Colonic mucosa (tissue), 4 donors: ENCODE measurements at regions not wholly inside any gene's neighbourhood (a gene's known extent, or its start where the extent isn't known, plus 50 kb on each side); places are given as distances from the start of the nearest gene placed in this dataset.

Experiments used
- DNase-seq: peaks from one replicate; pipeline ENCODE4 v3.0.0-alpha.2; 2020
- H3K27ac ChIP-seq: fragments of 200-600 bp; one replicate; pipeline ENCODE4 v1.8.0; 2021
- H3K27me3 ChIP-seq: fragments of 200-600 bp; one replicate; pipeline ENCODE4 v1.8.0; 2021
- H3K36me3 ChIP-seq: fragments of 200-600 bp; one replicate; pipeline ENCODE4 v1.8.0; 2021
- H3K4me1 ChIP-seq: fragments of 200-600 bp; one replicate; pipeline ENCODE4 v1.8.0; 2021; ENCODE audit warnings: mild to moderate bottlenecking
- H3K4me3 ChIP-seq: fragments of 200-600 bp; one replicate; pipeline ENCODE4 v1.8.0; 2021
- H3K9ac ChIP-seq, 2 donors: one replicate each; pipeline ENCODE4 v1.7.0; 2013; ENCODE audit warnings: control low read depth in 2 of 2, low read depth in 2 of 2, low read length in 2 of 2
- H3K9me3 ChIP-seq: fragments of 200-600 bp; one replicate; pipeline ENCODE4 v1.8.0; 2021
- intact Hi-C: fragments of 100-400 bp; cut with DNase I; formaldehyde crosslinking; loops from one replicate; pipeline ENCODE4 v1.14.1; 2022
- TF ChIP-seq, protein P1 (sequence below): fragments of 200-600 bp; IDR thresholded peaks from one replicate; pipeline ENCODE4 v1.8.0; 2022; ENCODE audit warnings: antibody characterized with exemption, mild to moderate bottlenecking
- donor health status: healthy.
- donor health status: DM: no; HTN: no; CAD: no.
- donor health status: DM: no; HTN: no; CAD: no.

DNA sequence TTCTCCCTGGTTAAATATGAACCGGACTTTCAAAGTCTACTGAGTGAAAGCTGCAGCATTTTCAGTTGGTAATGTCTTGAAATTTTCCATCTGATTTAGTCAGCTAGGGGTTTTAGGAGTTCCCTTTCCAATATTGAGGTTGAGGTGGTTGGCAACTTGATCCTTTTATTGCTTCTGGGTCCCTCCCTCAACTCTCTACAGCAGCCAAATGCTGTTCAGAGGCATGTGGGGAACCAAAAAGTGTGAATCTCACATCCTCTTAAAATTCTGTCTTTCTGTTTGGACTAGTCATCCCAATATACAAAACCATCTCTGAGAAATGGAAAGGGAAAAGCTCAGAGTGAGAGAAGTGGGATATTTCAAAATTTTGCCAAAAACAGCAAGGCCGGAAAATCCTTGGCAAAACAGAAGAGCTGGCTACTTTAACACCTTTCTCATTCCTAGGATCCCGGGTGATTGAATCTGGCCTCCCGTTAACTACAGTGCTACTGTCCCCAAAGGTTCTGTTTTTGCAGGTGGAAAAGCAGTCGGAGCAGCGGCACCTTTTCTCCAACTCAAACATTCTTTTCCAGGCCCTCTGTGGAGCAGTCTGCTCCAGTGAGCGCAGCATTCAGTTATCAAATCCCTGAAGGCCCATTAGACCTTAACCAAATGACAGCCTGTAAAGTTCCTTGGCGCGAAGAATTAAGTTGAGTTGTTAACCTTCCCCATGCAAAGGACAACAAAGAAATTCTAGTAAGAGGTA, 345.9 kb upstream of the NUDT12 start:
- no peak overlapping the region for H3K4me3 ChIP-seq
- TF ChIP-seq, protein P1, sequence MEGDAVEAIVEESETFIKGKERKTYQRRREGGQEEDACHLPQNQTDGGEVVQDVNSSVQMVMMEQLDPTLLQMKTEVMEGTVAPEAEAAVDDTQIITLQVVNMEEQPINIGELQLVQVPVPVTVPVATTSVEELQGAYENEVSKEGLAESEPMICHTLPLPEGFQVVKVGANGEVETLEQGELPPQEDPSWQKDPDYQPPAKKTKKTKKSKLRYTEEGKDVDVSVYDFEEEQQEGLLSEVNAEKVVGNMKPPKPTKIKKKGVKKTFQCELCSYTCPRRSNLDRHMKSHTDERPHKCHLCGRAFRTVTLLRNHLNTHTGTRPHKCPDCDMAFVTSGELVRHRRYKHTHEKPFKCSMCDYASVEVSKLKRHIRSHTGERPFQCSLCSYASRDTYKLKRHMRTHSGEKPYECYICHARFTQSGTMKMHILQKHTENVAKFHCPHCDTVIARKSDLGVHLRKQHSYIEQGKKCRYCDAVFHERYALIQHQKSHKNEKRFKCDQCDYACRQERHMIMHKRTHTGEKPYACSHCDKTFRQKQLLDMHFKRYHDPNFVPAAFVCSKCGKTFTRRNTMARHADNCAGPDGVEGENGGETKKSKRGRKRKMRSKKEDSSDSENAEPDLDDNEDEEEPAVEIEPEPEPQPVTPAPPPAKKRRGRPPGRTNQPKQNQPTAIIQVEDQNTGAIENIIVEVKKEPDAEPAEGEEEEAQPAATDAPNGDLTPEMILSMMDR: no peak
- no peak overlapping the region for H3K9ac ChIP-seq
- no peak for DNase-seq
- no peaks in the 10 kb centered on the region for H3K9me3 ChIP-seq
- no peak overlapping the region for H3K27ac ChIP-seq
- no peaks in the 10 kb centered on the region for H3K4me1 ChIP-seq
- H3K27me3 ChIP-seq: no peaks in the 10 kb centered on the region
- intact Hi-C loops: no loop called here
- no peaks in the 10 kb centered on the region for H3K36me3 ChIP-seq

DNA sequence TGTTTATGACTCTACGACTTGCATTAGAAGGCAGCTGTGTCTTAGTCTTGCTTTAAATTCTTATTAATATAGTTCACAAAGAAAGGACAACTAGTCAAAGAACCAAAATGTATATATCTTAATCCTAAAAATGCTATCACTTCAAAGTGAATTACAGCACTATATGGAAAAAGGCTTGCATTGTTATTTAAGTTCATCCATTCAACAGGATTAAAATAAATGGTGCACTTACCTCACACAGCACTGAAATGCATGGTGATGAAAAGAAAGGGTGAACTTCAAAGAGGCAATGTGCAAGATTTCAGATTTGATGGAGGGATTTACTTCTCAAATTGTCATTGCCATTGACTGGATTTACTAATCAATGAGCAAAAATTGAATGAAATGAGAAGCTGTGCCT, 344.4 kb upstream of the NUDT12 start:
- Histone ChIP-seq H3K36me3 (no peaks in the 10 kb centered on the region), H3K27ac (no peak overlapping the region), H3K27me3 (no peaks in the 10 kb centered on the region), H3K4me1 (no peaks in the 10 kb centered on the region), H3K9me3 (no peaks in the 10 kb centered on the region), H3K4me3 (no peak overlapping the region), H3K9ac (no peak overlapping the region)
- no peak for DNase-seq
- intact Hi-C loops: no loop called here
- TF ChIP-seq, protein P1: no peak

DNA sequence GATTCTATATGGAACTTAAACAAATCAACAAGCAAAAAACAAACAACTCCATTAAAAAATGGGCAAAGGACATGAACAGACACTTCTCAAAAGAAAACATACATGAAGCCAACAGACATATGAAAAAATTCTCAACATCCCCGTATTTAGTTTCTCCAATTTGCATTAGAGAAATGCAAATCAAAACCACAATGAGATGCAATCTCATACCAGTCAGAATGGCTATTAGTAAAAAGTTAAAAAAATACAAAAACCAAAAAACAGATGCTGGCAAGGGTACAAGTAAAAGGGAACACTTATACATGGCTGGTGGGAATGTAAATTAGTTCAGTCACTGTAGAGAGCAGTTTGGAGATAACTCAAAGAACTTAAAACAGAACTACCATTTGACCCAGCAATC, 342.1 kb upstream of the NUDT12 start:
- Histone ChIP-seq H3K27me3 (no peaks in the 10 kb centered on the region), H3K27ac (no peak overlapping the region), H3K36me3 (no peaks in the 10 kb centered on the region), H3K4me3 (no peak overlapping the region), H3K4me1 (no peaks in the 10 kb centered on the region), H3K9ac (no peak overlapping the region), H3K9me3 (no peaks in the 10 kb centered on the region)
- TF ChIP-seq, protein P1: no peak
- intact Hi-C loops: no loop called here
- DNase-seq: no peak

DNA sequence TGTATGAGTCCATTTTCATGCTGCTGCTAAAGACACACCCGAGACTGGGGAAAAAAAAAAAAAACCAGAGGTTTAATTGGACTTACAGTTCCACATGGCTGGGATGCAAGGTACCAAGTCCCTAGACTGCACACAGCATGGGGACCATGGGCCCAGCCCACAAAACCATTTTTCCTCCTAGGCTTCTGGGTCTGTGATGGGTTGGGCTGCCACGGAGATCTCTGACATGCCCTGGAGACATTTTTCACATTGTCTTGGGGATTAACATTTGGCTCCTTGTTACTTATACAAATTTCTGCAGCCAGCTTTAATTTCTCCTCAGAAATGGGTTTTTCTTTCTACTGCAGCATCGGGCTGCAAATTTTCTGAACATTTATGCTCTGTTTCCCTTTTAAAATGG, 340.3 kb upstream of the NUDT12 start:
- no peak for DNase-seq
- intact Hi-C loops: no loop called here
- TF ChIP-seq, protein P1: no peak

DNA sequence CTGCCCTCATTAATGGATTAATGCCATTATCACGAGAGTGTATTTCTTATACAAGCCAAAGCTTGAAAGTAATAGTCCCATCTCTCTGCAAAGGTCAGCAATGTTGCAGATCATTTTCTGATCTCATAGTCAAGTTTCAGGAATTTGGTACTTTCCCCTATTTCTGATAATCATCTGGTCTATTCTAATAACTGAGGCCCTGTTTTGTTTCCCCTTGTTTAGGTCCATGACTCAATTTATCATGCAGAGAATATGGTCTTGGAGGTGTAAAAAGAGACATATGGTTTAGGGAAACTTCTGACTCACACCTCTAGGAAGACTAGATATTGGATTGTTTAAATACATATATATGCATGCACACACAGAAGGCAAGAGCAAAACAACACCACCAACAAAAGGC, 339.3 kb upstream of the NUDT12 start:
- H3K27me3 ChIP-seq: no peaks in the 10 kb centered on the region
- DNase-seq: no peak
- H3K36me3 ChIP-seq: no peaks in the 10 kb centered on the region
- no peak overlapping the region for H3K4me3 ChIP-seq
- no peaks in the 10 kb centered on the region for H3K4me1 ChIP-seq
- no peaks in the 10 kb centered on the region for H3K9me3 ChIP-seq
- no peak overlapping the region for H3K27ac ChIP-seq
- H3K9ac ChIP-seq: no peak overlapping the region
- TF ChIP-seq, protein P1: no peak
- intact Hi-C loops: no loop called here

More for the DNA sequence above, 340.3 kb upstream of the NUDT12 start:
- no peaks in the 10 kb centered on the region for H3K36me3 ChIP-seq
- H3K27me3 ChIP-seq: no peaks in the 10 kb centered on the region
- no peak overlapping the region for H3K9ac ChIP-seq
- H3K9me3 ChIP-seq: no peaks in the 10 kb centered on the region
- H3K27ac ChIP-seq: no peak overlapping the region
- no peaks in the 10 kb centered on the region for H3K4me1 ChIP-seq
- no peak overlapping the region for H3K4me3 ChIP-seq
